Calu3 (cell line): ENCODE measurements at regions not wholly inside any gene's neighbourhood (a gene's known extent, or its start where the extent isn't known, plus 50 kb on each side); places are given as distances from the start of the nearest gene placed in this dataset.

Experiments
- BruUV-seq: library from RNA; stranded (reverse); fragments of 400-500 nt; replicated peaks from 2 replicates; lab custom pipeline; 2021; lab: Mats Ljungman, UMichigan
- CTCF ChIA-PET: fragments of 300-600 bp; sonication (Branson Sonifier 250); formaldehyde crosslinking; loops from one replicate; lab custom pipeline; 2022; ENCODE audit warnings: antibody characterized with exemption; lab: Charles Lee
- DNase-seq: peaks from one replicate; pipeline ENCODE4 v3.0.0; 2022
- H3K27ac Mint-ChIP-seq: one replicate; pipeline ENCODE4 v1.8.0; 2022; ENCODE audit warnings: mixed read lengths; ENCODE audit not compliant: unreplicated experiment
- H3K27me3 Mint-ChIP-seq: one replicate; pipeline ENCODE4 v1.8.0; 2022; ENCODE audit warnings: mixed read lengths; ENCODE audit not compliant: unreplicated experiment
- H3K36me3 Mint-ChIP-seq: one replicate; pipeline ENCODE4 v1.8.0; 2022; ENCODE audit warnings: mild to moderate bottlenecking, moderate library complexity, mixed read lengths; ENCODE audit not compliant: insufficient read depth, unreplicated experiment
- H3K4me1 Mint-ChIP-seq: one replicate; pipeline ENCODE4 v1.8.0; 2022; ENCODE audit warnings: mild to moderate bottlenecking, low read depth, mixed read lengths; ENCODE audit not compliant: unreplicated experiment
- H3K4me3 Mint-ChIP-seq: one replicate; pipeline ENCODE4 v1.8.0; 2022; ENCODE audit warnings: mild to moderate bottlenecking, low read depth, moderate library complexity, mixed read lengths; ENCODE audit not compliant: unreplicated experiment
- H3K9me3 Mint-ChIP-seq: one replicate; pipeline ENCODE4 v1.8.0; 2022; ENCODE audit warnings: low read depth, mixed read lengths; ENCODE audit not compliant: unreplicated experiment
- intact Hi-C: fragments of 100-400 bp; cut with micrococcal nuclease; formaldehyde crosslinking; loops from one replicate; pipeline ENCODE4 v1.10.0; 2022; ENCODE audit not compliant: unreplicated experiment
- TF ChIP-seq, protein P1 (sequence below): fragments of 200-600 bp; IDR thresholded peaks from one replicate; pipeline ENCODE4 v1.8.0; 2022; ENCODE audit warnings: antibody characterized with exemption; ENCODE audit not compliant: unreplicated experiment

DNA sequence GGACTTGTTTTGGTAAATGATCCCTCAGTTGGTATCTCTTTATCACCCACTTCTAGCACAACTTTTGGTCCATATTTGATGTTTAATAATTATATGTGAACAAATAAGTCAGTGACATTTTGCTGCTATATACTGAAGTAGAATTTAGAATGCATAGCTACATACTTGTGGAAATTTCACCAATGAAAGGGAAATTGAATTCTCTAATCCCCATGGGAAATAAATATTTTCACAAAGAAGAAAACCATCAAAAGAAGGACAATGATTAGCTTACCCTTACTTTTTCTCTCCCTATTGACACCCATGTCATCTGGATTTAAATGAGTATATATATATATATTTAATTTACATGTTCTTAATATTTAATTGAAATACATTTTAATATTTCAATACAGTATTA, 94.3 kb upstream of the DAB2 start:
- no peak for DNase-seq
- TF ChIP-seq, protein P1, sequence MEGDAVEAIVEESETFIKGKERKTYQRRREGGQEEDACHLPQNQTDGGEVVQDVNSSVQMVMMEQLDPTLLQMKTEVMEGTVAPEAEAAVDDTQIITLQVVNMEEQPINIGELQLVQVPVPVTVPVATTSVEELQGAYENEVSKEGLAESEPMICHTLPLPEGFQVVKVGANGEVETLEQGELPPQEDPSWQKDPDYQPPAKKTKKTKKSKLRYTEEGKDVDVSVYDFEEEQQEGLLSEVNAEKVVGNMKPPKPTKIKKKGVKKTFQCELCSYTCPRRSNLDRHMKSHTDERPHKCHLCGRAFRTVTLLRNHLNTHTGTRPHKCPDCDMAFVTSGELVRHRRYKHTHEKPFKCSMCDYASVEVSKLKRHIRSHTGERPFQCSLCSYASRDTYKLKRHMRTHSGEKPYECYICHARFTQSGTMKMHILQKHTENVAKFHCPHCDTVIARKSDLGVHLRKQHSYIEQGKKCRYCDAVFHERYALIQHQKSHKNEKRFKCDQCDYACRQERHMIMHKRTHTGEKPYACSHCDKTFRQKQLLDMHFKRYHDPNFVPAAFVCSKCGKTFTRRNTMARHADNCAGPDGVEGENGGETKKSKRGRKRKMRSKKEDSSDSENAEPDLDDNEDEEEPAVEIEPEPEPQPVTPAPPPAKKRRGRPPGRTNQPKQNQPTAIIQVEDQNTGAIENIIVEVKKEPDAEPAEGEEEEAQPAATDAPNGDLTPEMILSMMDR = no peak
- no peaks in the 10 kb centered on the region for H3K27me3 Mint-ChIP-seq
- intact Hi-C loops = no loop called here
- peaks cover 20% of the 10 kb centered on the region for H3K4me1 Mint-ChIP-seq
- no peak overlapping the region for H3K27ac Mint-ChIP-seq
- no peak overlapping the region for H3K4me3 Mint-ChIP-seq
- CTCF ChIA-PET = interaction anchor here (0.6 kb wide), 1 partner anchor 1429 kb away, joined by 4 read pairs; no protein-coding TSS in a partner anchor
- no TSS peak for BruUV-seq
- peaks cover 2% of the 10 kb centered on the region for H3K9me3 Mint-ChIP-seq
- H3K36me3 Mint-ChIP-seq = no peaks in the 10 kb centered on the region

DNA sequence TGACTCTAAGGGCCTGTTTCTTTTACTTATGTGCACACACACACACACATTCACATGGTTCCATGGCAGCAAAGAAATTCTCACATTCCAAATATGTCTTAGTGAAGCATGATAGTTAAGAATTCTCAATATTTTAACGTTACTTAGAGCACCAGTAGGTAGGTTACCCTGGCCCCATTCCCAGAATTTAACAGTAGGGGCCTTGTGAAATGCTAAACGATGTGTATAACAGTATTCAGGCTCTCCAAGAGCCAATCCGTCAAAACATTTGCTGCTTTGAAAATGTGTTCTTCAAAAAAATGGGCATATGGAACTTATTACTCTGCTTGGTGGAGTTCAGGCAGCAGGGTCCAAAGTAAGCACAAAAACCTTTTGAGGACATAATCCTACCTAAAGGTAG, 93.7 kb upstream of the DAB2 start:
- DNase-seq = no peak
- no peak overlapping the region for H3K4me3 Mint-ChIP-seq
- no peak overlapping the region for H3K27ac Mint-ChIP-seq
- TF ChIP-seq, protein P1 = no peak
- H3K4me1 Mint-ChIP-seq = peaks cover 25% of the 10 kb centered on the region
- H3K9me3 Mint-ChIP-seq = peaks cover 2% of the 10 kb centered on the region
- CTCF ChIA-PET = no interaction called here
- no peaks in the 10 kb centered on the region for H3K27me3 Mint-ChIP-seq
- no peaks in the 10 kb centered on the region for H3K36me3 Mint-ChIP-seq
- intact Hi-C loops = no loop called here
- no TSS peak for BruUV-seq

DNA sequence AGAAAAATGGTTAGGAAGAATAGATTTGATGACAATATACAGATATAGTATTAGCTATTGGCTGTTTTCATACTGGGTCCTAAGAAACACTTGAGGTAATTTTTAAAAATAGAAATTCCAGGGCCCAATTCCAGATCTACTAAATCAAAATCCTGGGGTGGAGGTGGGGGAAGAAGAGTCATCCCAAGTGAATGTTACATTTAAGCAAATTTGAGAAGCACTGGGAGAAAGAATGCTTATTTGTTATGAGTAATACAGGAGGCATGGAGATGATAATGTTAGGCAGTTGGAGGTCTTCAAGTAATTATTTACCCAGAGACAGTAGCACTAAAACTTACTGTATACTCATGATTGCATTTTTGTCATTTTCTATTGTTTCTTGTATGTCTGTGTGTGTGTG, 93.0 kb upstream of the DAB2 start:
- no peaks in the 10 kb centered on the region for H3K36me3 Mint-ChIP-seq
- H3K27ac Mint-ChIP-seq = no peak overlapping the region
- no peak overlapping the region for H3K4me3 Mint-ChIP-seq
- intact Hi-C loops = no loop called here
- CTCF ChIA-PET = no interaction called here
- DNase-seq = no peak
- TF ChIP-seq, protein P1 = no peak
- H3K9me3 Mint-ChIP-seq = peaks cover 2% of the 10 kb centered on the region
- no TSS peak for BruUV-seq
- peaks cover 32% of the 10 kb centered on the region for H3K4me1 Mint-ChIP-seq
- no peaks in the 10 kb centered on the region for H3K27me3 Mint-ChIP-seq

DNA sequence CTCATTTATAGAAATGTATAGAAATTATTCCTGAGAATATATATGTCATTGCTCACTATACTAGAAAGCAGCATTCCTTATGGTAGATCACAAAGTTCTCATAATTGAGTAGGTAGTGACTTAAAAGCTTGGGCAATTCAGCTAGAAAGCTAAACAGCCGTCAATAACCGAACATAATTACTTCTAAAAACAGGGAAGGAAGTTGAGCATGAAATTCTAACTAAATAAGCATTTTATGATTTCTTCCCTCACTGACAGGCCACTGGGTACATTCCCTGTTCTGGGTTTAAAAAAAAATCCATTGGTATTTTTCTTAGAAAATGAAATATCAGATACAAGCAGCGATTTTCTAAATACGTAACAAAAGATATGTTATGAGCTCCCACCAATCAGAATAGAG, 91.1 kb upstream of the DAB2 start:
- Mint-ChIP-seq H3K4me3 (no peak overlapping the region), H3K9me3 (peaks cover 2% of the 10 kb centered on the region), H3K4me1 (peaks cover 35% of the 10 kb centered on the region), H3K27me3 (no peaks in the 10 kb centered on the region), H3K36me3 (no peaks in the 10 kb centered on the region), H3K27ac (no peak overlapping the region)
- TF ChIP-seq, protein P1 = no peak
- intact Hi-C loops = no loop called here
- no peak for DNase-seq
- BruUV-seq = no TSS peak
- CTCF ChIA-PET = no interaction called here
